Nephron (organoid): ENCODE measurements at regions not wholly inside any gene's neighbourhood (a gene's known extent, or its start where the extent isn't known, plus 50 kb on each side); places are given as distances from the start of the nearest gene placed in this dataset.

Source experiments
- H3K27ac Mint-ChIP-seq, 3 experiments: 2 replicates each; pipeline ENCODE4 v1.8.0; 2020; ENCODE audit warnings: mixed read lengths in 3 of 3, mild to moderate bottlenecking in 2 of 3, moderate library complexity in 1 of 3
- H3K27me3 Mint-ChIP-seq: 2 replicates; pipeline ENCODE4 v1.8.0; 2021; ENCODE audit warnings: low read depth, mild to moderate bottlenecking, moderate library complexity, mixed read lengths
- H3K36me3 Mint-ChIP-seq: 2 replicates; pipeline ENCODE4 v1.8.0; 2020; ENCODE audit warnings: low read depth, mixed read lengths
- H3K4me1 Mint-ChIP-seq: 2 replicates; pipeline ENCODE4 v1.8.0; 2020; ENCODE audit warnings: mixed read lengths
- H3K4me3 Mint-ChIP-seq, 3 experiments: 2 replicates each; pipeline ENCODE4 v1.8.0; 2020; ENCODE audit warnings: mild to moderate bottlenecking in 3 of 3, mixed read lengths in 3 of 3, moderate library complexity in 2 of 3
- H3K9me3 Mint-ChIP-seq: 2 replicates; pipeline ENCODE4 v1.8.0; 2020; ENCODE audit warnings: mixed read lengths
- CTCF ChIP-seq, 3 experiments: fragments of 200-600 bp; sonication (generic); IDR thresholded peaks; one replicate each; pipeline ENCODE4 v1.5.0; 2021; ENCODE audit warnings: antibody characterized with exemption in 3 of 3; ENCODE audit not compliant: unreplicated experiment in 3 of 3

GRCh38 chr2:149653831-149654445 lies 66.4 kb upstream of the MMADHC start:
- no peak overlapping the region for H3K27ac Mint-ChIP-seq
- H3K4me1 Mint-ChIP-seq: no peaks in the 10 kb centered on the region
- peaks cover 3% of the 10 kb centered on the region for H3K36me3 Mint-ChIP-seq
- H3K9me3 Mint-ChIP-seq: peaks cover 3% of the 10 kb centered on the region
- TF ChIP-seq CTCF (IDR thresholded peaks at IDR 0.05; ENCODE audit: unreplicated experiment in 3 of 3): no peak
- H3K27me3 Mint-ChIP-seq: no peaks in the 10 kb centered on the region
- no peak overlapping the region for H3K4me3 Mint-ChIP-seq

GRCh38 chr2:149652926-149653325 lies 65.4 kb upstream of the MMADHC start:
- Mint-ChIP-seq H3K27me3 (no peaks in the 10 kb centered on the region), H3K36me3 (peaks cover 3% of the 10 kb centered on the region), H3K4me1 (peaks cover 9% of the 10 kb centered on the region), H3K4me3 (no peak overlapping the region), H3K27ac (no peak overlapping the region), H3K9me3 (peaks cover 3% of the 10 kb centered on the region)
- TF ChIP-seq CTCF (IDR thresholded peaks at IDR 0.05; ENCODE audit: unreplicated experiment in 3 of 3): no peak

- Mint-ChIP-seq H3K36me3 (peaks cover 3% of the 10 kb centered on the region), H3K4me1 (peaks cover 9% of the 10 kb centered on the region), H3K27ac (no peak overlapping the region), H3K4me3 (no peak overlapping the region), H3K9me3 (peaks cover 3% of the 10 kb centered on the region), H3K27me3 (no peaks in the 10 kb centered on the region)
- TF ChIP-seq CTCF (IDR thresholded peaks at IDR 0.05; ENCODE audit: unreplicated experiment in 3 of 3): no peak
Observed at GRCh38 chr2:149652526-149652925, 65.0 kb upstream of the MMADHC start.

GRCh38 chr2:149651229-149651628 lies 63.7 kb upstream of the MMADHC start:
- TF ChIP-seq CTCF (IDR thresholded peaks at IDR 0.05; ENCODE audit: unreplicated experiment in 3 of 3): no peak
- Mint-ChIP-seq H3K27me3 (no peaks in the 10 kb centered on the region), H3K27ac (no peak overlapping the region), H3K36me3 (peaks cover 3% of the 10 kb centered on the region), H3K9me3 (peaks cover 3% of the 10 kb centered on the region), H3K4me1 (peaks cover 9% of the 10 kb centered on the region), H3K4me3 (no peak overlapping the region)

- TF ChIP-seq CTCF (IDR thresholded peaks at IDR 0.05; ENCODE audit: unreplicated experiment in 3 of 3): no peak
- Mint-ChIP-seq H3K9me3 (peaks cover 3% of the 10 kb centered on the region), H3K4me1 (peaks cover 9% of the 10 kb centered on the region), H3K27me3 (no peaks in the 10 kb centered on the region), H3K4me3 (no peak overlapping the region), H3K27ac (no peak overlapping the region), H3K36me3 (peaks cover 3% of the 10 kb centered on the region)
Observed at GRCh38 chr2:149650006-149650405, 62.4 kb upstream of the MMADHC start.

- no peak overlapping the region for H3K4me3 Mint-ChIP-seq
- peaks cover 8% of the 10 kb centered on the region for H3K36me3 Mint-ChIP-seq
- H3K4me1 Mint-ChIP-seq: peaks cover 9% of the 10 kb centered on the region
- peak overlapping the region in 2 of 3 experiments; percentile 16 to 34 for H3K27ac Mint-ChIP-seq
- no peak for TF ChIP-seq CTCF (IDR thresholded peaks at IDR 0.05; ENCODE audit: unreplicated experiment in 3 of 3)
- H3K9me3 Mint-ChIP-seq: peaks cover 5% of the 10 kb centered on the region
- no peaks in the 10 kb centered on the region for H3K27me3 Mint-ChIP-seq
Observed at GRCh38 chr2:149648282-149649030, 60.9 kb upstream of the MMADHC start.
